IPS DF 4.7 (cell line): ENCODE measurements at regions not wholly inside any gene's neighbourhood (a gene's known extent, or its start where the extent isn't known, plus 50 kb on each side); places are given as distances from the start of the nearest gene placed in this dataset.
"Not testable (repeated sequence)": the region's sequence is repeated elsewhere in the genome, so short reads cannot be mapped to it uniquely, and the experiment has no call there.

Experiments
- DNase-seq: peaks from one replicate; pipeline ENCODE4 v3.0.0-alpha.2; 2013; ENCODE audit warnings: low spot score; ENCODE audit errors: extremely low read depth

- DNase-seq: no peak
These were observed 1122.3 kb downstream of the EPHA7 start for GRCh38 chr6:92297101-92297500.

- no peak for DNase-seq
These were observed 1127.3 kb downstream of the EPHA7 start for GRCh38 chr6:92292067-92292466.

DNA sequence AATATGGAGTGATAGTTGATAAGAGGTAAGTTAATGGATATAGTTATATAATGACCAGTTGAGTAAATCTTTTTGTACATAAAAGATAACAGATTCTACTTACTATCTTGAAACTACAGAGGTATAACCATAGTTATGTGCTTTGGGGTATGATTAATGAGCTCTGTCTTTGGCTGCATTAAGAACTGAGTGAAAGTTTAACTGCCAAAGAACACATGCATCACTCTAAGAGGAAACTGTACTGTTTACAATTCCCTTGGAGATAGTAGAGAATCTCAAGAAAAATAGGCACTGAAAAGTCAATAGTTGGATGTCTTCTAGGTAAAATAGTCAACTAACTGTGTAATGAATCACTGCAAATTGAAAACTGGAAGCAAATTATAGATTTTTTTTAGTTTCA lies 1129.5 kb downstream of the EPHA7 start:
- DNase-seq: no peak

- DNase-seq: no peak
These were observed 1137.7 kb downstream of the EPHA7 start for GRCh38 chr6:92281571-92282076.

GRCh38 chr6:92275150-92275549 lies 1144.2 kb downstream of the EPHA7 start:
- DNase-seq: no peak

- DNase-seq: no peak
These were observed 1144.8 kb downstream of the EPHA7 start for GRCh38 chr6:92274588-92274987.

GRCh38 chr6:92273694-92274093 lies 1145.7 kb downstream of the EPHA7 start:
- no peak for DNase-seq

DNA sequence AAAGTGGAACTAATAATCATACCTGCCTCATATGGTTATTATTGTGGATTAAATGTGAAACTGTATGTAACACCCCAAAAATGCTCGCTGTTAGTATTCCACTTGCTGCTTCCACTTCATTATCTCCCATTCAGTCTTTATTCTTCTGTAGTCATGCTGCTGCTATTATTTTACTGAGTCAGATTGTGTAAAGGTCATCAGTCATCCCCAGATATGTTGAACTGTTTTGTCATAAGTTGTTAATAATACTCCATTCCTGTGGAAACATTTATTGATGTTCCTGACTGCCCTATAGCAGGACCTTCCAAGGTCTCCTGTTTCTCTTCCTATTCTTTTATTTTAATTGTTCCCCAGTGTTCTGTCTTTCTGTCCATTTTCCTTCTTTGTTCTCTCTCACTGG lies 1148.3 kb downstream of the EPHA7 start:
- no peak for DNase-seq

DNA sequence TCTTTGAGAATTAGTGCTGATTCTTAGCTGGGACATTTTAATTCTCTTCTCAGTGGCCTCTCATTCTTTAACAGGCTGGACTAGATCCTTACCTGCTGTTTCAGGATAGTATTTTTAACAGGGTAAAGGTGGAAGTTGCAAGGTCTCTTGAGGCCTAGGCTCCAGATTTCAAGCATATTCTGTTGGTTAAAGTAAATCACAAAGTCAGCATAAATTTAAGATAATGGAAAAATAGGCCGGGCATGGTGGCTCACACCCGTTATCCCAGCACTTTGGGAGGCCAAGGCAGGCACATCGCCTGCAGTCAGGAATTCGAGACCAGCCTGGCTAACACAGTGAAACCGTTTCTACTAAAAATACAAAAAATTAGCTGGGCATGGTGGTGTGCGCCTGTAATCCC lies 1149.0 kb downstream of the EPHA7 start:
- DNase-seq: no peak

DNA sequence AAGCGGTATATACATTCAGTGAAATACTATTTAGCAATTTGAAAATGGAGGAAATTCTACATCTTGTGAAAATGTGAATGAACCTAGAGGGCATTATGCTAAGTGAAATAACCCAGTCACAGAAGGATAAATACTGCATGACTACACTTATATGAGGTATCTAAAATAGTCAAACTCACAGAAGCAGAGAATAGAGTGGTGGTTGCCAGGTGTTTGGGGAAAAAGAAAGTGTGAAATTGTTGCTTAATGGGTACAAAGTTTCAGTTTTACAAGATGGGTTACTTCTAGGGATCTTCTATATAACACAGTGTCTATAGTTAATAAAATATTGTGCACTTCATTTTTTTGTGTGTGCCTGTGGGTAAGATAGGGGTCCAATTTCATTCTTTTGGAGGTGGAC lies 1152.0 kb downstream of the EPHA7 start:
- DNase-seq: no peak

DNA sequence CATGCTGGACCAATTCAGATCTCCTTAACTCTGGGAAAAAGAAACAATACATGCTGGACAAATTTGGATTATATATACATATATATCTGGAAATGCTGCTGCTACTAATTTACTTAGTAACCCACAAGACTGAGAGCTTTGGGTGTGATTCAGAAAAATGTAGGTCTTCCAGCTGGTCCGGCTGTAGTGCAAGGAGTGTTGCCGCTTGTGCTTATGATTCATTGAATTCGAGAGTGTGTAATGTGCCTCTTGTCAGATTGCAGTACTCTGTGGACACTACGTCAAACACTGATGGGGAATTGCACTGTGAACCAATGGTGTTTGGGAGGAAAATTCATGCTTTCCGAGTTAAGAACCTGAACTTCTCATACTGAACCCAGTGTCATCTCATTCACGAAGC lies 1155.5 kb downstream of the EPHA7 start:
- DNase-seq: no peak

DNA sequence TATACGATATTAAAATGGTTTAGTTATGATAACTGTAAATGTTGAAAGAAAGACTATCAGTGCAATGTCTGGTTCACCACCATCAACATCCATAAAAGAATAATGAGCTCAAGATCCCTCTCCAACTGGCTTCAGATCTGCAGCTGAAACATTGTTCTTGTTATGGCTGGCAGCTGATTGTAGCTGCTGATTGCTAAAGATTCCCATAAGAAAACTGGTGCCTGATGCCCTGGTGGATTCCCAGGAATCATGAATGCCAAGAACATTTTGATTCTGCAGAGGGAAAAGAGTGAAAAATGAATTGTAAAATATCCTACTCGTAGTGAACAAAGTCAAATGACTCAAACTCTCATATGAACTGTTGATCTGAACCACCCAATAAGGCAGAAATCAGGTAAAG lies 1160.2 kb downstream of the EPHA7 start:
- DNase-seq: no peak

DNA sequence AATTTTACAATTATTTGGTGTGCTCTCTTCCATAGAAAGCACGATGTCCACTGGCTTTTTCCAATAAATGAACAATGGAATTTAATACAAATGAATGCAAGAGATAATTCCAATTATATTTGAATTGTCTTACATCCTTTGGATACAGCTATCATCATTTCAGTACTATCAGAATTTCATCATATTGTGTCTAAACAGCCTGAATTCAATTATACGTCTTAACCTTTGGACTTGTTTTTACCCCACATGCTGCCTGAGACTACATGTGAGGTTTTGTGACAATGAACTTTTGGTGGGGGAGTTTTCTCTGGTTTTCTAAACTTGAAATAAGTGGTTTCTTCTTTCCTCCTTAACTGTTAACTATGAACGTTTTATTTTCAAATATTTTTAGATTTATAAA lies 1176.0 kb downstream of the EPHA7 start:
- DNase-seq: no peak

DNA sequence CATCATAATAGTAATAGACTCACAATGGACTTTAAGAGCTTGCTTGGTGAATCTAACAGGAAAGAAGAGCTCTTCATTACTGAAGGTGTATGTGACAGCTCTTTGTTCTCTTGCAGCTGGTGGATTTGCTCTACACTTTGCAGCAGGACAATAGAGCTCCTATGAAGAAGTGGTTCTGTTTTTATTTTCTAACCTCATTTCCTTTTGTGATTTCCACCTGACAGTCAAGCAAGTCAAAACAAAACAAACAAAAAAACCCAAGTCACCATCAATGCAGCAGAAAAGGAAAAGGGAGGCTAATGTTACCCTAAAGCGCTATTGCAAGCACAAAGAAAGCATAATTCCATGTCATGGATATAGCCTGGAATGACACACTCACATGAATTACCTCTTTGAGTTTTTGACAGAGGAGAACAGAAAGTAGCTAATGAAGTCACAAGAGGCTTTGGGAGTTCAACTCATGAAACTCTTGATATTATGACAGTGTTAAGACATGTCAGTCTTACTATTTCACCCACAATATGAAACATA lies 1188.1 kb downstream of the EPHA7 start:
- no peak for DNase-seq

GRCh38 chr6:92219987-92220386 lies 1199.4 kb downstream of the EPHA7 start:
- not testable (repeated sequence) for DNase-seq

DNA sequence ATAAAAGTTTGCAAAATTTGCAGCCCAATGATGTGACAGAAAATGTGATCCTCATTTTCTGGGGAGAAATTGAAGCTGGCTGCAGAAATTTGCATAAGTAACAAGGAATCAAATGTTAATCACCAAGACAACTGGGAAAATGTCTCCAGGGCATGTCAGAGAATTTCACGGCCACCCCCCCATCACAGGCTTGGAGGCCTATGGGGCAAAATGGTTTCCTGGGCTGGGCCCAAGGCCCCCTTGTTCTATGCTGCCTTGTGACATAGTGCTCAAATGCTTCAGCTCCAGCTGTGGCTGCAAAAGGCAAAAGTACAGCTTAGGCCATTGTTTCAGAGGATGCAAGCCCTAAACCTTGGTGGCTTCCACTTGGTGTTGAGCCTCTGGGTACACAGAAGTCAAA lies 1202.6 kb downstream of the EPHA7 start:
- no peak for DNase-seq

GRCh38 chr6:92201618-92202017 lies 1217.7 kb downstream of the EPHA7 start:
- no peak for DNase-seq

DNA sequence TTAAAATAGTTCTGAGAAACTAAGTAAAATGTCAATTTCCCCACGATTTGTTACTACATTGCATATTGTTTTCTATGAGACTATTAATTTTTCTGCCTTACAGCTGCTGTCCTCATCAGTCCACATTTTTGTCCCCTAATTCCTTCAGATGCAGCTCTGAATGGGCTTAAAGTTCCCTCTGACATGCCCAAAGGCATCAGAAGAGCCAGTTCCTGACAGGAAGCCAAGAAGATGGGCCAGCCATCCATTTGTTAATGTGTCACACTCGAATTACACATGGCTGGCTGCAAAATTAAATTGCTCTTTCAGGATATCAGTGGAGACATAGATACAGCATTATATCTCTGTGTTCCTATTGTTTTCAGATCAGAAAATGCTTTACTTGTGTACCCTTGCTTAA lies 1223.0 kb downstream of the EPHA7 start:
- no peak for DNase-seq

DNA sequence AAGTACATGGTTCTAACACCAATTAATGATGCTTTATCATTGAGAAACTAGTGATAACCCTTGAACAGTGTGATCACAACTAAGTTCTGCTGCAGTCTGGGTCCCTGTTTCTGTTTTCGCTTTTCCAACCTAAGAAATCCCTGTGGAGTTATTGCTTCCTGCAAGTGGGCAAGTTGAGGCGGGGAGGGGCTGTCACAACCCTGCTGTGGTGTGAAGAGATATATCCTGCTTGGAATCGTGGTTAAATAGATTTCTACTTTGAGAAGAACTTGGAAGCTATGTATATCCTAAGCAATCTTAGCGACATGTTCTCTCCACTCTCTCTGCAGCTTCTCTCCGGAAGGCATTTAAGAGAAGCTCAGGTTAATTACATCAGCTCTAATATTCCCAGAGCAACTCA lies 1223.6 kb downstream of the EPHA7 start:
- DNase-seq: no peak

DNA sequence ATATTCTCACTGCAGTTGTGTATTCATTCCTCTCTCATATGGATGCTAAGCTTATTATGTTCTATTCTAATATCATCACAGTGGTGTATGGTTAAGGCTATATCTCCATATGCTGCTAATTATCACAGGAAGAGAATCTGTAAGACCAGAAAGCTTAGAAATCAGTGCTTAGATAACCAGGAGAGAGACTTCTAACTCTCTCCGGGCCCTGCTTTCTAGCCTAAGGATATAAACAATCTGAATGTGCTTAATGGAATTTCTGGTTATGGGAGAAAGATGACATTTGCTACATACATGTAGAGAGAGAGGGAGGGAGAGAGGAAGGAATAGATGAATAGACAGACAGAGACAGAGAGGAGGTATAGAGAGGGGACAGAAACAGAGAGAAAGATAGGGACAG lies 1231.3 kb downstream of the EPHA7 start:
- DNase-seq: no peak

GRCh38 chr6:92184933-92185332 lies 1234.4 kb downstream of the EPHA7 start:
- no peak for DNase-seq

DNA sequence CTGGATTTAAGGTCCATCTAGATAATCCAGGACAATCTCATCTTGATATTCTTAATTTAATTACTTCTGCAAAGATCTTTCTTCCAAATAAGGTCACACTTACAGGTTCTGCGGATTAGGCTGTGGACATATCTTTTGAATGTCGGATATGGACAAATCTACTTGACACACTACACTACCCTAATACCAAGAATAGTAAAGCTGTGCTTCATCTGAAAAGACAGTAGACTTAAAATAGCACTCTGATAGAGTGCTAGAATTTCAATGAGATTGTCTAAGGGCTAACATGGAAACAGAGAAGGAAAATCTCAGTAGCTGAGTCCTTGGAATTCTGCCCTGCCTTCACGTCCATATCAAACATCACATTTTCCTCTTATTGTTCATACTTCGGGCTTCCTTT lies 1238.0 kb downstream of the EPHA7 start:
- no peak for DNase-seq

DNA sequence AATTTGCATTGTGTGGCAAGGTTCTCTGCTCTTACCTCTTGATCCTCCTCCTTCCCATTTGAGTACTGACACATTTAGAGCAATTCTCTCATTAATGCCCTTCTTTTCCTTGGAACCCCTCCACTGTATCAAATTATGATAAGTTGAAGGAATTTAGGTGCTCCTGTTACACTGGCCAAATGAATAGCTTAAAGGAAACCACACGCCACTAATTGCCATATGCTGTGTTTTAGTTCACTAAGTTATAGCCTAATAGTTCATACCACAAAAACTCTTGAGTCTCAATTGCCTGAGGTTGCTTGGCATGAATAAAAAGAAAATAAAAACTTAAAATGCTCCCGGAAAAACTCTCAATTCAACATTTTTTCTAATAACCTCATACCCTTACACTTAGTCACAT lies 1239.3 kb downstream of the EPHA7 start:
- no peak for DNase-seq

GRCh38 chr6:92176666-92177065 lies 1242.7 kb downstream of the EPHA7 start:
- no peak for DNase-seq
